Left renal cortex interstitium (tissue), 4 donors: ENCODE measurements at regions not wholly inside any gene's neighbourhood (a gene's known extent, or its start where the extent isn't known, plus 50 kb on each side); places are given as distances from the start of the nearest gene placed in this dataset.

Experiments used
- DNase-seq, 4 donors: peaks; one replicate each; pipeline ENCODE4 v3.0.0-alpha.2; 2013; ENCODE audit warnings: low read depth in 4 of 4, low spot score in 2 of 4, missing footprints in 1 of 4

GRCh38 chr16:85306071-85306792 lies 194.0 kb upstream of the CIBAR2 start:
- DNase-seq = no peak

- DNase-seq = no peak
Observed at GRCh38 chr16:85306793-85307551, 194.7 kb upstream of the CIBAR2 start.

GRCh38 chr16:85307552-85308364 lies 195.5 kb upstream of the CIBAR2 start:
- DNase-seq = no peak

GRCh38 chr16:85308611-85309540 lies 196.6 kb upstream of the CIBAR2 start:
- no peak for DNase-seq

- no peak for DNase-seq
Observed at GRCh38 chr16:85309656-85310587, 197.7 kb upstream of the CIBAR2 start.

GRCh38 chr16:85310868-85311585 lies 198.8 kb upstream of the CIBAR2 start:
- DNase-seq = no peak

GRCh38 chr16:85311741-85312140 lies 199.5 kb upstream of the CIBAR2 start:
- no peak for DNase-seq

- no peak for DNase-seq
Observed at GRCh38 chr16:85312174-85312573, 199.9 kb upstream of the CIBAR2 start.

GRCh38 chr16:85312642-85313525 lies 200.6 kb upstream of the CIBAR2 start:
- no peak for DNase-seq

- DNase-seq = no peak
Observed at GRCh38 chr16:85313526-85314301, 201.4 kb upstream of the CIBAR2 start.

GRCh38 chr16:85314512-85314971 lies 202.3 kb upstream of the CIBAR2 start:
- no peak for DNase-seq

- no peak for DNase-seq
Observed at GRCh38 chr16:85315866-85316265, 203.6 kb upstream of the CIBAR2 start.

- no peak for DNase-seq
Observed at GRCh38 chr16:85316321-85316919, 204.1 kb upstream of the CIBAR2 start.

- DNase-seq = no peak
Observed at GRCh38 chr16:85316944-85317343, 204.7 kb upstream of the CIBAR2 start.

GRCh38 chr16:85317704-85318103 lies 205.4 kb upstream of the CIBAR2 start:
- no peak for DNase-seq
